ENCODE measurements at regions not wholly inside any gene's neighbourhood (a gene's known extent, or its start where the extent isn't known, plus 50 kb on each side); places are given as distances from the start of the nearest gene placed in this dataset.

DNA sequence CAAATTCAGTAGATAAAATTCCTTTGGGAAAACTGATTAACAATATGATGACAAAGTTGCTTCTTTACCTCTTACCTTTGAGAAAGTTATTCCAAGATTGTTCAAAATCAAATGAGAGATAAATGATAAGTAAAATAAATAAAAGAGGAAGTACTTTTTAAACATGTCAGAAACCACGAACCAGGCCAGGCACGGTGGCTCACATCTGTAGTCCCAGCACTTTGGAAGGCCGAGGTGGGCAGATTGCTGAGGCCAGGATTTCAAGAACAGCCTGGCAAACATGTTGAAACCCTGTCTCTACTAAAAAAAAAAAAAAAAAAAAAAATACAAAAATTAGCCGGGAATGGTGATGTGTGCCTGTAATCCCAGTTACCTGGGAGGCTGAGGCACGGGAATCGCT lies 296.6 kb downstream of the HGF start:
- H3K4me1 Mint-ChIP-seq (ENCODE audit: low read depth, unreplicated experiment) = peaks cover 26% of the 10 kb centered on the region
- H3K36me3 Mint-ChIP-seq (ENCODE audit: insufficient read depth, unreplicated experiment) = no peaks in the 10 kb centered on the region
- intact Hi-C loops (cut with micrococcal nuclease; ENCODE audit: unreplicated experiment) = no loop called here
- Histone ChIP-seq H3K4me3 (ENCODE audit: low read depth, low read length) (no peak overlapping the region), H3K36me3 (ENCODE audit: control insufficient read depth, insufficient read depth, low read length) (no peaks in the 10 kb centered on the region), H3K9me3 (no peaks in the 10 kb centered on the region), H3K27me3 (replicated peaks; ENCODE audit: control insufficient read depth, insufficient read depth, low read length) (no peaks in the 10 kb centered on the region), H3K4me1 (peaks cover 11% of the 10 kb centered on the region)
- ChIA-PET CTCF (no interaction called here), POLR2A (no interaction called here)
- H3K27ac Mint-ChIP-seq (ENCODE audit: unreplicated experiment) = no peak overlapping the region
- no peak for DNase-seq
- no TSS peak for BruUV-seq (replicated peaks)
- H3K4me3 Mint-ChIP-seq (ENCODE audit: unreplicated experiment) = no peak overlapping the region
- H3K27me3 Mint-ChIP-seq (ENCODE audit: insufficient read depth, unreplicated experiment) = no peaks in the 10 kb centered on the region
- H3K9me3 Mint-ChIP-seq (ENCODE audit: unreplicated experiment) = no peaks in the 10 kb centered on the region
- TF ChIP-seq, protein P1, sequence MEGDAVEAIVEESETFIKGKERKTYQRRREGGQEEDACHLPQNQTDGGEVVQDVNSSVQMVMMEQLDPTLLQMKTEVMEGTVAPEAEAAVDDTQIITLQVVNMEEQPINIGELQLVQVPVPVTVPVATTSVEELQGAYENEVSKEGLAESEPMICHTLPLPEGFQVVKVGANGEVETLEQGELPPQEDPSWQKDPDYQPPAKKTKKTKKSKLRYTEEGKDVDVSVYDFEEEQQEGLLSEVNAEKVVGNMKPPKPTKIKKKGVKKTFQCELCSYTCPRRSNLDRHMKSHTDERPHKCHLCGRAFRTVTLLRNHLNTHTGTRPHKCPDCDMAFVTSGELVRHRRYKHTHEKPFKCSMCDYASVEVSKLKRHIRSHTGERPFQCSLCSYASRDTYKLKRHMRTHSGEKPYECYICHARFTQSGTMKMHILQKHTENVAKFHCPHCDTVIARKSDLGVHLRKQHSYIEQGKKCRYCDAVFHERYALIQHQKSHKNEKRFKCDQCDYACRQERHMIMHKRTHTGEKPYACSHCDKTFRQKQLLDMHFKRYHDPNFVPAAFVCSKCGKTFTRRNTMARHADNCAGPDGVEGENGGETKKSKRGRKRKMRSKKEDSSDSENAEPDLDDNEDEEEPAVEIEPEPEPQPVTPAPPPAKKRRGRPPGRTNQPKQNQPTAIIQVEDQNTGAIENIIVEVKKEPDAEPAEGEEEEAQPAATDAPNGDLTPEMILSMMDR (IDR thresholded peaks at IDR 0.05; ENCODE audit: insufficient read depth in 1 of 2, low read depth in 1 of 2, low read length in 1 of 2, severe bottlenecking in 1 of 2, unreplicated experiment in 1 of 2) = no peak

DNA sequence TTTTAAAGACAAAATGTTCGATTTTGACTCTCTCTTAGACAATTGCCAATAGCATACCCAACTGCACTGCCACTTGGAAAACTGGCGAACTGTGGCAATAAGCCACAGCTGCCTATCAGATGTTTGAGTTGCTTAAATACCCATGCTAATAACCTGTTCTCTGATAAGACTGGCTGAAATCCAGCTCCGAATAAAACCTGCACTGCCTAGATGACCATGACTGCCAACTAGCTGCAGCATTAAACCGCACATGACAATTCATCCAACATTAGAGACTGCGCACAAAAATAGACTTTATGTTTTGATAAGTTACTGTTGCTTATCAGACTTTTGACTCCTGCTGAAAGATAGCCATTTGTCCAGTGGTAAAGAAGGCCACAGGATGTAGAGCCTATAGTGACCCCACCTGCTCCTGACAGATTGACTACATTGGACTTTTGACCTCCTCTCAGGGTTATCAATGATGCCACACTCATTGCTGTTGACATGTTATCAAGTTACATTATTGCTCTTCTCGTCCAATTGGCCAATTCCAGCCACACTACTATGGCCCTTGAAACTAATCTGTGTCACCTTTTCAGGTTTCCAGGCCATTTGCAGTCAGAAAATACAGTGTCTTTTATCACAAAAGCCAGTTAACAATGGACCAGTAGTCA lies 299.0 kb downstream of the HGF start:
- no peaks in the 10 kb centered on the region for H3K27me3 Mint-ChIP-seq (ENCODE audit: insufficient read depth, unreplicated experiment)

DNA sequence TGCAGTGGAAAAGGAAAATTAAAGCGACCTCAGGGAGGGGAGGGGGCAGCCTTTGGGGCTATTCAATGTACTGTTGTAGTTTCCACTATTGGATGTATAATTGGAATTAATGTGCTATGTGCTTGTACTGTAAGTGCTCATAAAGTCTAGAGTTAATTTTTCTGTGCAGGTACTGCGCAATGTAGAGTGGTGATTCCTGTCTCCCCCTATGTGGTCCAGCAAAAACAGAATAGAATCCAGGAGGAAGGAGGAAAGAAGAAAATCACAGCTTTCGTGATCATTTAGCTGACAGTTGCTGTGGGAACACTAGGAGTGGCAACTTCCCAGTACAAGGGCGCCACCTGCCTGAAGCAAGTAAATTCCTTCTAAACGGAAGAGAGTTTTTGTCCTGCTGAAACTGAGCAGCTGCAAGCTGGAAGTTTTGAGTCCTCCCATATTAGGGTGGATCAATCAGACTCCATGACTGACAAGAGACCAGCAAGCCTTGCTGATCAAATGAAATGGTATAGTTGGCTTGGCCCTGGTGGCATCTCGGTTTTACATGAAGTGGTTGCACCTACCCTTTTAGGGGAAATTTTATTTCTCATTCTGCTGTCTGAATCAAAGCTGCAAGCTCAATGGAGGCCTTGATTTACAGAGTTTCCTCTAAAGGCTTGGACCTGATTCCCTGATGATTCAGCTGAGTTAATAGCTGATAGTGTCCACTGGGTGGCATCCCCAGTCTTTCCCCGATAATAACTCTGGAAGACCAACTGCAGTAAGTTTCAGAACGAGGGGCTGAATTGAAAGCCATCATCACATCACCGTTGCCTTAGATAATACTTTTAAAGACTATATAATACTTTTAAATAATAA lies 299.8 kb downstream of the HGF start:
- Mint-ChIP-seq H3K27me3 (ENCODE audit: insufficient read depth, unreplicated experiment) (no peaks in the 10 kb centered on the region), H3K36me3 (ENCODE audit: insufficient read depth, unreplicated experiment) (no peaks in the 10 kb centered on the region), H3K4me3 (ENCODE audit: unreplicated experiment) (no peak overlapping the region), H3K4me1 (ENCODE audit: low read depth, unreplicated experiment) (peaks cover 26% of the 10 kb centered on the region), H3K27ac (ENCODE audit: unreplicated experiment) (no peak overlapping the region), H3K9me3 (ENCODE audit: unreplicated experiment) (no peaks in the 10 kb centered on the region)
- DNase-seq = peak; percentile 77
- Histone ChIP-seq H3K9me3 (no peaks in the 10 kb centered on the region), H3K27me3 (replicated peaks; ENCODE audit: control insufficient read depth, insufficient read depth, low read length) (no peaks in the 10 kb centered on the region), H3K4me1 (peaks cover 11% of the 10 kb centered on the region), H3K36me3 (ENCODE audit: control insufficient read depth, insufficient read depth, low read length) (no peaks in the 10 kb centered on the region), H3K4me3 (ENCODE audit: low read depth, low read length) (no peak overlapping the region)
- TF ChIP-seq, protein P1 (IDR thresholded peaks at IDR 0.05; ENCODE audit: insufficient read depth in 1 of 2, low read depth in 1 of 2, low read length in 1 of 2, severe bottlenecking in 1 of 2, unreplicated experiment in 1 of 2) = peak; percentile 77 to 79
- intact Hi-C loops (cut with micrococcal nuclease; ENCODE audit: unreplicated experiment) = loop anchor here (1.0 kb wide), 3 partner anchors 550 to 1042 kb away; no protein-coding TSS in a partner anchor
- ChIA-PET POLR2A (no interaction called here), CTCF (interaction anchor here (0.6 to 1.9 kb wide), 24 partner anchors 9 to 852 kb away, joined by 3 to 15 read pairs (median 4); partner anchors contain the start of gene SEMA3C)
- BruUV-seq (replicated peaks) = no TSS peak

More for the DNA sequence above, 299.0 kb downstream of the HGF start:
- TF ChIP-seq, protein P1 (IDR thresholded peaks at IDR 0.05; ENCODE audit: insufficient read depth in 1 of 2, low read depth in 1 of 2, low read length in 1 of 2, severe bottlenecking in 1 of 2, unreplicated experiment in 1 of 2) = no peak
- H3K4me1 Mint-ChIP-seq (ENCODE audit: low read depth, unreplicated experiment) = peaks cover 26% of the 10 kb centered on the region
- no peak for DNase-seq
- intact Hi-C loops (cut with micrococcal nuclease; ENCODE audit: unreplicated experiment) = loop anchor here (1.0 kb wide), 3 partner anchors 551 to 1043 kb away; no protein-coding TSS in a partner anchor
- no peak overlapping the region for H3K27ac Mint-ChIP-seq (ENCODE audit: unreplicated experiment)
- ChIA-PET POLR2A (no interaction called here), CTCF (interaction anchor here (0.6 to 1.9 kb wide), 15 partner anchors 8 to 809 kb away, joined by 3 to 15 read pairs (median 6); partner anchors contain the start of gene SEMA3C)
- BruUV-seq (replicated peaks) = no TSS peak
- no peak overlapping the region for H3K4me3 Mint-ChIP-seq (ENCODE audit: unreplicated experiment)
- no peaks in the 10 kb centered on the region for H3K9me3 ChIP-seq
- H3K27me3 ChIP-seq (replicated peaks; ENCODE audit: control insufficient read depth, insufficient read depth, low read length) = no peaks in the 10 kb centered on the region
- H3K4me3 ChIP-seq (ENCODE audit: low read depth, low read length) = no peak overlapping the region
- peaks cover 11% of the 10 kb centered on the region for H3K4me1 ChIP-seq
- no peaks in the 10 kb centered on the region for H3K36me3 Mint-ChIP-seq (ENCODE audit: insufficient read depth, unreplicated experiment)
- H3K36me3 ChIP-seq (ENCODE audit: control insufficient read depth, insufficient read depth, low read length) = no peaks in the 10 kb centered on the region
- no peaks in the 10 kb centered on the region for H3K9me3 Mint-ChIP-seq (ENCODE audit: unreplicated experiment)
